Lung (tissue), 11 donors: ENCODE measurements at regions not wholly inside any gene's neighbourhood (a gene's known extent, or its start where the extent isn't known, plus 50 kb on each side); places are given as distances from the start of the nearest gene placed in this dataset.

ENCODE experiments used
- ATAC-seq: fragments of 200-7000 bp; cut with Tn5 transposase; one replicate; pipeline ENCODE4 v1.9.1; 2020; ENCODE audit warnings: moderate number of reproducible peaks; ENCODE audit not compliant: insufficient read depth, low FRiP score
- DNase-seq, 3 donors: peaks; one replicate each; pipeline ENCODE4 v3.0.0-alpha.2; 2013 to 2017
- H3K27ac ChIP-seq, 2 donors: one replicate each; pipeline ENCODE4 v1.5.1; 2013; ENCODE audit warnings: mild to moderate bottlenecking in 2 of 2, moderate library complexity in 2 of 2, control low read depth in 1 of 2, inconsistent platforms in 1 of 2, low read depth in 1 of 2, low read length in 1 of 2
- H3K27me3 ChIP-seq, 3 donors: one replicate each; pipeline ENCODE4 v1.5.1; 2013; ENCODE audit warnings: low read length in 2 of 3; ENCODE audit not compliant: control insufficient read depth in 3 of 3, insufficient read depth in 3 of 3
- H3K36me3 ChIP-seq, 4 donors: one replicate each; pipeline ENCODE4 v1.5.1; 2013; ENCODE audit warnings: low read length in 4 of 4, mild to moderate bottlenecking in 1 of 4, moderate library complexity in 1 of 4; ENCODE audit not compliant: control insufficient read depth in 4 of 4, insufficient read depth in 4 of 4
- H3K4me1 ChIP-seq, 5 donors: one replicate each; pipeline ENCODE4 v1.5.1; 2013; ENCODE audit warnings: low read length in 5 of 5, mild to moderate bottlenecking in 2 of 5, moderate library complexity in 1 of 5; ENCODE audit not compliant: control insufficient read depth in 5 of 5, insufficient read depth in 5 of 5
- H3K4me3 ChIP-seq: one replicate; pipeline ENCODE4 v1.5.1; 2013; ENCODE audit warnings: mild to moderate bottlenecking, control low read depth, moderate library complexity
- H3K9ac ChIP-seq, 2 donors: one replicate each; pipeline ENCODE4 v1.5.1; 2013; ENCODE audit warnings: low read length in 2 of 2, control low read depth in 1 of 2; ENCODE audit not compliant: insufficient read depth in 1 of 2
- H3K9me3 ChIP-seq, 4 donors: one replicate each; pipeline ENCODE4 v1.5.1; 2013; ENCODE audit warnings: low read length in 3 of 4, mild to moderate bottlenecking in 1 of 4, moderate library complexity in 1 of 4; ENCODE audit not compliant: control insufficient read depth in 4 of 4, insufficient read depth in 3 of 4
- WGBS, 2 donors: extraction: QIAGEN DNeasy Blood & Tissue Kit; methylation state at CpG; one replicate each; pipeline ENCODE4 v1.1.7; 2013; 5-methylcytosine and 5-hydroxymethylcytosine counted together
- TF ChIP-seq, protein P1 (sequence below): IDR thresholded peaks from 2 replicates; pipeline ENCODE4 v1.5.1; 2012; ENCODE audit warnings: mild to moderate bottlenecking; ENCODE audit errors: control extremely low read depth, extremely low read depth
- donor health status: control.
- donor health status: control.
- donor health status: Bipolar disorder and iron deficiency.
- donor health status: healthy.
- donor health status: DM: yes; HTN: yes; CAD: no.

DNA sequence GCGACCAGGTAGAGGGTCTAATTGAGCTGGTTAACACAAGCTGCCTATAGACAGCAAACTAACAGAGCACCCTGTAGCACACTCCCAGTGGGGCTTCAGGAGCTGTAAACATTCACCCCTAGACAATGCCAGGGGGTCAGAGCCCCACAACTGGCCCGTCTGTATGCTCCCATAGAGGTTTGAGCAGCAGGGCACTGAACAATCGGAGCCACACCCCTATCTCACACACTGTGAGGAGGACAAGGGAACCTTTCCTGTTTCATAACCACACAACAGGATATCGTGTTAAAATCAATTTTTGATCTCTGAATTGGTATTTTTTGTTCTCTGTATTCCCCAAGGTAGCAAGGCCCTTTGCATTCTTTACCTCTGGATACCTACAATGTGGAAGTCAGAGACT lies 266.1 kb downstream of the SPRY2 start:
- Histone ChIP-seq H3K9me3 (no peaks in the 10 kb centered on the region), H3K27ac (no peak overlapping the region), H3K4me3 (no peak overlapping the region), H3K9ac (no peak overlapping the region), H3K36me3 (no peaks in the 10 kb centered on the region), H3K4me1 (peaks cover 0 to 6% (median 0%) of the 10 kb centered on the region in 5 donors), H3K27me3 (no peaks in the 10 kb centered on the region)
- TF ChIP-seq, protein P1, sequence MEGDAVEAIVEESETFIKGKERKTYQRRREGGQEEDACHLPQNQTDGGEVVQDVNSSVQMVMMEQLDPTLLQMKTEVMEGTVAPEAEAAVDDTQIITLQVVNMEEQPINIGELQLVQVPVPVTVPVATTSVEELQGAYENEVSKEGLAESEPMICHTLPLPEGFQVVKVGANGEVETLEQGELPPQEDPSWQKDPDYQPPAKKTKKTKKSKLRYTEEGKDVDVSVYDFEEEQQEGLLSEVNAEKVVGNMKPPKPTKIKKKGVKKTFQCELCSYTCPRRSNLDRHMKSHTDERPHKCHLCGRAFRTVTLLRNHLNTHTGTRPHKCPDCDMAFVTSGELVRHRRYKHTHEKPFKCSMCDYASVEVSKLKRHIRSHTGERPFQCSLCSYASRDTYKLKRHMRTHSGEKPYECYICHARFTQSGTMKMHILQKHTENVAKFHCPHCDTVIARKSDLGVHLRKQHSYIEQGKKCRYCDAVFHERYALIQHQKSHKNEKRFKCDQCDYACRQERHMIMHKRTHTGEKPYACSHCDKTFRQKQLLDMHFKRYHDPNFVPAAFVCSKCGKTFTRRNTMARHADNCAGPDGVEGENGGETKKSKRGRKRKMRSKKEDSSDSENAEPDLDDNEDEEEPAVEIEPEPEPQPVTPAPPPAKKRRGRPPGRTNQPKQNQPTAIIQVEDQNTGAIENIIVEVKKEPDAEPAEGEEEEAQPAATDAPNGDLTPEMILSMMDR = no peak
- ATAC-seq (no peak), DNase-seq (no peak)
- WGBS, 2 donors = 79 to 95% methylated on average over 4 of the region's 4 CpGs

GRCh38 chr13:80074143-80074752 lies 266.7 kb downstream of the SPRY2 start:
- ATAC-seq (no peak), DNase-seq (no peak)
- Histone ChIP-seq H3K36me3 (no peaks in the 10 kb centered on the region), H3K27ac (no peak overlapping the region), H3K9ac (no peak overlapping the region), H3K27me3 (no peaks in the 10 kb centered on the region), H3K4me1 (peaks cover 0 to 6% (median 0%) of the 10 kb centered on the region in 5 donors), H3K9me3 (no peaks in the 10 kb centered on the region), H3K4me3 (no peak overlapping the region)
- WGBS, 2 donors = 87 to 90% methylated on average over 13 of the region's 13 CpGs
- TF ChIP-seq, protein P1 = no peak

- DNase-seq = no peak
- peaks cover 0 to under 1% (median 0%) of the 10 kb centered on the region in 5 donors for H3K4me1 ChIP-seq
- no peak for ATAC-seq
- H3K4me3 ChIP-seq = no peak overlapping the region
- H3K9ac ChIP-seq = no peak overlapping the region
- no peak overlapping the region for H3K27ac ChIP-seq
- TF ChIP-seq, protein P1 = no peak
- no peaks in the 10 kb centered on the region for H3K36me3 ChIP-seq
- no peaks in the 10 kb centered on the region for H3K27me3 ChIP-seq
- H3K9me3 ChIP-seq = no peaks in the 10 kb centered on the region
Measured at GRCh38 chr13:80072231-80072630, 268.7 kb downstream of the SPRY2 start.
